MCF 10A (cell line): ENCODE measurements at regions not wholly inside any gene's neighbourhood (a gene's known extent, or its start where the extent isn't known, plus 50 kb on each side); places are given as distances from the start of the nearest gene placed in this dataset.

Source experiments
- BruUV-seq: library from RNA; stranded (reverse); fragments of 400-500 nt; replicated peaks from 2 replicates; lab custom pipeline; 2021; lab: Mats Ljungman, UMichigan
- CTCF ChIA-PET: fragments of 300-600 bp; sonication (Branson Sonifier 250); formaldehyde crosslinking; extraction: SDS; loops from one replicate; lab custom pipeline; 2021; ENCODE audit warnings: antibody characterized with exemption, inconsistent platforms; lab: Yijun Ruan, JAX
- POLR2A ChIA-PET: fragments of 300-600, 350-650 bp; sonication (Branson Sonifier 250); formaldehyde crosslinking; extraction: SDS; loops from one replicate; lab custom pipeline; 2020; ENCODE audit warnings: antibody characterized with exemption, inconsistent platforms; lab: Yijun Ruan, JAX
- DNase-seq: peaks from one replicate; pipeline ENCODE4 v3.0.0-alpha.2; 2018; ENCODE audit not compliant: unreplicated experiment
- H3K27ac Mint-ChIP-seq: one replicate; pipeline ENCODE4 v1.8.0; 2022; ENCODE audit warnings: mild to moderate bottlenecking, low read depth, mixed read lengths; ENCODE audit not compliant: unreplicated experiment
- H3K27me3 Mint-ChIP-seq: one replicate; pipeline ENCODE4 v1.8.0; 2022; ENCODE audit warnings: mixed read lengths; ENCODE audit not compliant: insufficient read depth, unreplicated experiment
- H3K36me3 Mint-ChIP-seq: one replicate; pipeline ENCODE4 v1.8.0; 2022; ENCODE audit warnings: mild to moderate bottlenecking, moderate library complexity, mixed read lengths; ENCODE audit not compliant: insufficient read depth, unreplicated experiment
- H3K4me1 Mint-ChIP-seq: one replicate; pipeline ENCODE4 v1.8.0; 2022; ENCODE audit warnings: mixed read lengths; ENCODE audit not compliant: insufficient read depth, unreplicated experiment
- H3K4me3 Mint-ChIP-seq: one replicate; pipeline ENCODE4 v1.8.0; 2022; ENCODE audit warnings: mild to moderate bottlenecking, moderate library complexity, mixed read lengths; ENCODE audit not compliant: unreplicated experiment
- H3K9me3 Mint-ChIP-seq: one replicate; pipeline ENCODE4 v1.8.0; 2022; ENCODE audit warnings: mixed read lengths; ENCODE audit not compliant: unreplicated experiment
- intact Hi-C: fragments of 100-400 bp; cut with micrococcal nuclease; formaldehyde crosslinking; loops from 2 replicates; pipeline ENCODE4 v1.14.1; 2022
- TF ChIP-seq, protein P1 (sequence below): fragments of 200-600 bp; IDR thresholded peaks from one replicate; pipeline ENCODE4 v1.8.0; 2022; ENCODE audit warnings: antibody characterized with exemption, mild to moderate bottlenecking; ENCODE audit not compliant: unreplicated experiment

DNA sequence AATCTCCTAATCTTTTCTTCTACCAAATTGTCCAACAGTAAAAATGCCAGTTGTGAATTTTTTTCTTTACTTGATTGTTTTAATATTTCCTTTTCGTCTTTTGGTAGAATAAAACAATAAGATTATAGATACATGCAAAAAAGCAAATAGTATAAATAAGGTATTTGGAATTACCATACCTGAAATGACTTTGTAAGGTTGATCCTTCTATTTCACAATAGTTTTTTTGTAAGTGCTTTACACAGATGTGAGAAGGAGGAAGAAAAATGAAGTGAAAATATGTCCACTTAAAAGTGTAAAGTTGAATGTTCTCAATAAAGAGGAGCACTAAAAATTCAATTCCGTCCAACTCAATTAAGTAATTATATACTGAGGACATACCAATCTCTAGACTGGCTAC is 457.6 kb downstream of the UTRN start:
- DNase-seq = no peak
- no peak overlapping the region for H3K4me3 Mint-ChIP-seq
- H3K27ac Mint-ChIP-seq = no peak overlapping the region
- TF ChIP-seq, protein P1, sequence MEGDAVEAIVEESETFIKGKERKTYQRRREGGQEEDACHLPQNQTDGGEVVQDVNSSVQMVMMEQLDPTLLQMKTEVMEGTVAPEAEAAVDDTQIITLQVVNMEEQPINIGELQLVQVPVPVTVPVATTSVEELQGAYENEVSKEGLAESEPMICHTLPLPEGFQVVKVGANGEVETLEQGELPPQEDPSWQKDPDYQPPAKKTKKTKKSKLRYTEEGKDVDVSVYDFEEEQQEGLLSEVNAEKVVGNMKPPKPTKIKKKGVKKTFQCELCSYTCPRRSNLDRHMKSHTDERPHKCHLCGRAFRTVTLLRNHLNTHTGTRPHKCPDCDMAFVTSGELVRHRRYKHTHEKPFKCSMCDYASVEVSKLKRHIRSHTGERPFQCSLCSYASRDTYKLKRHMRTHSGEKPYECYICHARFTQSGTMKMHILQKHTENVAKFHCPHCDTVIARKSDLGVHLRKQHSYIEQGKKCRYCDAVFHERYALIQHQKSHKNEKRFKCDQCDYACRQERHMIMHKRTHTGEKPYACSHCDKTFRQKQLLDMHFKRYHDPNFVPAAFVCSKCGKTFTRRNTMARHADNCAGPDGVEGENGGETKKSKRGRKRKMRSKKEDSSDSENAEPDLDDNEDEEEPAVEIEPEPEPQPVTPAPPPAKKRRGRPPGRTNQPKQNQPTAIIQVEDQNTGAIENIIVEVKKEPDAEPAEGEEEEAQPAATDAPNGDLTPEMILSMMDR = no peak
- H3K36me3 Mint-ChIP-seq = peaks cover 8% of the 10 kb centered on the region
- BruUV-seq = no TSS peak
- intact Hi-C loops = no loop called here
- POLR2A ChIA-PET = no interaction called here
- H3K4me1 Mint-ChIP-seq = no peaks in the 10 kb centered on the region
- no peaks in the 10 kb centered on the region for H3K9me3 Mint-ChIP-seq
- CTCF ChIA-PET = interaction anchor here (0.7 kb wide), 1 partner anchor 9 kb away, joined by 3 read pairs; no protein-coding TSS in a partner anchor
- no peaks in the 10 kb centered on the region for H3K27me3 Mint-ChIP-seq

DNA sequence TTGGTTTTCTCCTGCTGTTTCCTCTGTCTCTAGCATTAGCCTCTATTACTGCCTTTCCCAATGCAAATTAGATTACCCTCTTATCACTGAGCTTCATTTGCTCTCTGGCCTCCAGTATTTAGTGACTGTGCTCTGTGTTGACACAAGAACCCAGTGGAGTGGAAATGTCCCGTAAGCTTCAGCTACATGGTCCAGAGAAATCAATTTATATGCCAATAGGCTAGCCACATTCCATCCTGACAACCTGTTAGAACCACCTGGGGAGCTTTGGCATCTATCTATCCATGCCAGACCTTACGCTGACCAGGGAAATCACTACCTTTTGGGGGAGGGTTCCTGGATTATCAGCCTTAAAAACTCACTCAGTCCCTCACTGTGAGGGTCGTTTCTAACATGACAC is 459.6 kb downstream of the UTRN start:
- intact Hi-C loops = no loop called here
- no peak overlapping the region for H3K4me3 Mint-ChIP-seq
- ChIA-PET POLR2A (interaction anchor here (0.7 kb wide), 1 partner anchor 32 kb away, joined by 3 read pairs; no protein-coding TSS in a partner anchor), CTCF (no interaction called here)
- peaks cover 20% of the 10 kb centered on the region for H3K36me3 Mint-ChIP-seq
- H3K27me3 Mint-ChIP-seq = no peaks in the 10 kb centered on the region
- DNase-seq = no peak
- BruUV-seq = no TSS peak
- TF ChIP-seq, protein P1 = no peak
- H3K4me1 Mint-ChIP-seq = no peaks in the 10 kb centered on the region
- H3K9me3 Mint-ChIP-seq = no peaks in the 10 kb centered on the region
- no peak overlapping the region for H3K27ac Mint-ChIP-seq

DNA sequence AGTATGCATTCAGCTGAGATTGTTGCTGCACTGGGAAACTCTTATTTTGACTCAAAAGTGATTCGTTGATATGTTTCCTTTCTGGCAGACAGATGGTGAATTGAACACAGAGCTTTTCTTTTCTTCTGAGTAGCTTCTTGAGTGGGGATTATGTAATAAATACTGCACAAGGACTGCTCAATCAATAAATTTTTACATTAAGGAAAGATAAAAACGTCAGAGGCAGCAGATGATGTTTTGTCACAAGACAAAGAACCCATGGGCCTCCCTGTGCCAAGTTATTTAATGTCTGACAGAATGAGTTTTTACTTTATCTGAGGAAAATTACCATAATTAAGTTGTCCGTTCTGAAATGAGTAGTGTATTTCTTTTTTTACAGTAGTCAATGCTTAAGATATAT is 460.3 kb downstream of the UTRN start:
- POLR2A ChIA-PET = no interaction called here

DNA sequence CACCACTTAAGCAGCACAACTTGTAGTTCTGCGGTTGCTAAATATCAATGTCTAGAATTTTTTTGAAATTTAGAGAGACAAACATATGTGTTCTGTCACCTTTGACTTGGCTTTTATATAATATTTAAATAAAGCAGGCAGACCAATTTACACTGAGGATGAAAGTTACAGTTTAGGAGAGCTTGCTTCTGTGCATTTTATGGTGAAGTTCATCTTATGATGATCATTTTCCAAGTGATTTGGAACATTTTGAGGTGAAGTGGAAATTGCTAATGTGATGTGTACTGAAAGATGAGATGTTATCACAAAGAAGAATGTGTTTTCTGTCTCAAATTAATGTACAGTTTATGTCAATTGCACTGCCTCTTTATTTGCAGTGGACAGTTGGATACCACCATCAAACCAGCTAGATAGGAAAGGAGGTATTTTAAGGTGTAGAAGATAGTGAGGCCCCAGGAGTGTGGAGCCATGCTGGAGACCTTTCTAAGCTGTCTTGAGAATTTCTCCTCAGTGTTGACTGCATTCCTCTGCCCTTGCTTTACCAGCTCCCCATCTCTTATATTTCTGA is 461.9 kb downstream of the UTRN start:
- Mint-ChIP-seq H3K36me3 (peaks cover 19% of the 10 kb centered on the region), H3K27me3 (no peaks in the 10 kb centered on the region), H3K9me3 (no peaks in the 10 kb centered on the region), H3K4me1 (no peaks in the 10 kb centered on the region), H3K4me3 (no peak overlapping the region), H3K27ac (no peak overlapping the region)
- DNase-seq = no peak
- ChIA-PET POLR2A (no interaction called here), CTCF (interaction anchor here (0.6 kb wide), 1 partner anchor 183 kb away, joined by 4 read pairs; no protein-coding TSS in a partner anchor)
- no TSS peak for BruUV-seq
- intact Hi-C loops = no loop called here
- TF ChIP-seq, protein P1 = no peak

More for the DNA sequence above, 460.3 kb downstream of the UTRN start:
- Mint-ChIP-seq H3K4me3 (no peak overlapping the region), H3K36me3 (peaks cover 26% of the 10 kb centered on the region), H3K4me1 (no peaks in the 10 kb centered on the region), H3K27me3 (no peaks in the 10 kb centered on the region), H3K9me3 (no peaks in the 10 kb centered on the region), H3K27ac (no peak overlapping the region)
- CTCF ChIA-PET = no interaction called here
- BruUV-seq = no TSS peak
- DNase-seq = no peak
- intact Hi-C loops = no loop called here
- TF ChIP-seq, protein P1 = no peak
